Kidney epithelial cell (primary cell): ENCODE measurements at regions not wholly inside any gene's neighbourhood (a gene's known extent, or its start where the extent isn't known, plus 50 kb on each side); places are given as distances from the start of the nearest gene placed in this dataset.

Experiments used
- DNase-seq: peaks from one replicate; pipeline ENCODE4 v3.0.0-alpha.2; 2010; ENCODE audit warnings: low read depth
- H3K27me3 ChIP-seq: 2 replicates; pipeline ENCODE4 v1.6.0; 2011; ENCODE audit warnings: low read length; ENCODE audit not compliant: control insufficient read depth, insufficient read depth
- H3K36me3 ChIP-seq: 2 replicates; pipeline ENCODE4 v1.5.1; 2011; ENCODE audit warnings: low read length; ENCODE audit not compliant: control insufficient read depth, insufficient read depth
- H3K4me3 ChIP-seq: 2 replicates; pipeline ENCODE4 v1.5.1; 2011; ENCODE audit warnings: low read depth, mild to moderate bottlenecking, control low read depth, low read length
- CTCF ChIP-seq: IDR thresholded peaks from 2 replicates; pipeline ENCODE4 v1.5.1; 2011; ENCODE audit warnings: mild to moderate bottlenecking, moderate library complexity, low read length, control low read depth, inconsistent platforms; ENCODE audit not compliant: insufficient read depth, poor library complexity, severe bottlenecking

- Histone ChIP-seq H3K36me3 (no peaks in the 10 kb centered on the region), H3K4me3 (no peak overlapping the region), H3K27me3 (no peaks in the 10 kb centered on the region)
- DNase-seq, result no peak
- no peak for TF ChIP-seq CTCF
Observed at GRCh38 chr6:147911057-147911456, 402.6 kb downstream of the SAMD5 start.

GRCh38 chr6:147911686-147912085 lies 403.2 kb downstream of the SAMD5 start:
- H3K27me3 ChIP-seq, result no peaks in the 10 kb centered on the region
- H3K4me3 ChIP-seq, result no peak overlapping the region
- DNase-seq, result no peak
- H3K36me3 ChIP-seq, result no peaks in the 10 kb centered on the region
- no peak for TF ChIP-seq CTCF

GRCh38 chr6:147922799-147923198 lies 414.3 kb downstream of the SAMD5 start:
- no peak for TF ChIP-seq CTCF
- H3K36me3 ChIP-seq, result no peaks in the 10 kb centered on the region
- H3K4me3 ChIP-seq, result no peak overlapping the region
- no peaks in the 10 kb centered on the region for H3K27me3 ChIP-seq
- no peak for DNase-seq

- no peak for TF ChIP-seq CTCF
- H3K36me3 ChIP-seq, result no peaks in the 10 kb centered on the region
- no peaks in the 10 kb centered on the region for H3K27me3 ChIP-seq
- DNase-seq, result no peak
- H3K4me3 ChIP-seq, result no peak overlapping the region
Observed at GRCh38 chr6:147924598-147924997, 416.1 kb downstream of the SAMD5 start.

GRCh38 chr6:147925826-147926225 lies 416.8 kb upstream of the SASH1 start:
- no peaks in the 10 kb centered on the region for H3K27me3 ChIP-seq
- DNase-seq, result no peak
- no peaks in the 10 kb centered on the region for H3K36me3 ChIP-seq
- H3K4me3 ChIP-seq, result no peak overlapping the region
- no peak for TF ChIP-seq CTCF

- no peaks in the 10 kb centered on the region for H3K36me3 ChIP-seq
- no peak for DNase-seq
- H3K4me3 ChIP-seq, result no peak overlapping the region
- no peak for TF ChIP-seq CTCF
- no peaks in the 10 kb centered on the region for H3K27me3 ChIP-seq
Observed at GRCh38 chr6:147930745-147931144, 411.9 kb upstream of the SASH1 start.
